ENCODE measurements at regions not wholly inside any gene's neighbourhood (a gene's known extent, or its start where the extent isn't known, plus 50 kb on each side); places are given as distances from the start of the nearest gene placed in this dataset.
A peak's percentile ranks its signal among the peaks of the same experiment; 100 is the strongest.

DNA sequence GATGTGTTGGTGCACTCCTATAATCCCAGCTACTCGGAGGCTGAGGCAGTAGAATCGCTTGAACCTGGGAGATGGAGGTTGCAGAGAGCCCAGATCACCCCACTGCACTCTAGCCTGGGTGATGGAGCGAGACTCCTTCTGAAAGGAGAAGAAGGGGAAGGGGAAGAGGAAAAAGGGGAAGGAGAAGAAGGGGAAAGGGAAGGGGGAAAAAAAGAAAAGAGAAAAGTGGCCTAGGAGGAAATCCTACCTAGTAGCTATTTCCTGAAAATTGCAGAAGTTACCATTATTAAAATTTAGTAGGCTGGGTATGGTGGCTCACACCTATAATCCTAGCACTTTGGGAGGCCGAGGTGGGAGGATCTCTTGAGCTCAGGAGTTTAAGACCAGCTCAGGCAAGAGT is 67.4 kb downstream of the ARRDC3 start:
- intact Hi-C loops (cut with DNase I): loop anchor here in 3 of 10 donors (2.0 to 10.0 kb wide), 2 partner anchors 59 to 67 kb away; partner anchors contain the start of gene ARRDC3 (in 1 of the 3)
- DNase-seq (no peak), ATAC-seq (no peak)
- no peak overlapping the region for H3K4me3 ChIP-seq
- 94 to 99% methylated on average over 4 of the region's 4 CpGs for WGBS, 2 donors
- H3K27me3 ChIP-seq: no peaks in the 10 kb centered on the region
- H3K36me3 ChIP-seq: no peaks in the 10 kb centered on the region
- no peak for TF ChIP-seq CTCF (IDR thresholded peaks at IDR 0.05)
- peaks cover 10 to 54% (median 26%) of the 10 kb centered on the region in 9 donors for H3K4me1 ChIP-seq
- peak overlapping the region in 2 of 10 donors; percentile 7 to 93 for H3K27ac ChIP-seq
- H3K9me3 ChIP-seq: no peaks in the 10 kb centered on the region

DNA sequence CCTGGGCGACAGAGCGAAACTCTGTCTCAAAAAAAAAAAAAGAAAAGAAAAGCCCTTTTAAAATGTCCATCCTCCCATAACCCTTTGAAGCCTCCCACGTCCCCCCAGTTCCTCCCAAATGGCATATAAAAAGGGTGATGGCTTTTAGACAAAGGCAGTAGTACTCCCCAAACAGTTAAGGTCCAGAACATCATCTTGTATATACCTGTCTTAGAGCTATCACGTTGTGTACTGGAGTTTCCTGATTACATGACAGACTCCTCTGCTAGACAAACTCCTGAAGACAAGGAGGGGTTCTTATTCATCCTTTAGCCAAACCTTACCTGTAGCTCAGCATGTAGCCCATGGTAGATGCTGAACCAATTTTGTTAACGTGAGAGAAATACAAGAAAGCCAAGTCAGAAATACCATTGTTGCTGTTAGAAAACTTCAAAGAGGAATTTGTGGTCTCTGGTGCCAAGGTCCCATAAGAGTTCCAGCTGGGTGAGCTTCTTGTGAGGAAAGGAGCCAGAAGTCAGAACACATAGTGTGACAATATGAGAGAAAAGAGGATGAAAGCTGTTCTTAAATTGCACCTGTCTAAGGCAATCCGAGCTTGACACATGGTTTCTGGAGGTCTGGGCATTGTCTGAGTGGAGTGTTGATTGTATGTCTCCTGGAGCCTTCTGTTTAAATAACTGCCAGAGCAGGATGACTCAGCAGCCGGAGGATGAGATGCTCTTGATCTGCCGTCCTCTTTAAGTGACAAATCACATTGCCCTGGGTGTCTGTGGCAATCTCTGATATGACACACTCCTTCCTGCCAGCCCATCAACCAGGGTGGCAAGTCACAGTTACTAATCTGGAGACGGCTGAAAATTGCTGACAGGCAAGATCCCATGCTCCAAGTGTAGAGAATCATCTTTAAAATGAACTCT is 69.1 kb downstream of the ARRDC3 start:
- intact Hi-C loops (cut with DNase I): loop anchor here in 5 of 10 donors (2.0 to 10.0 kb wide), 4 partner anchors 33 to 69 kb away; partner anchors contain the start of gene ARRDC3 (in 3 of the 5)
- 46 to 47% methylated on average over 9 of the region's 9 CpGs for whole genome bisulfite sequencing, 2 donors
- Histone ChIP-seq H3K36me3 (peaks cover 0 to 13% (median 0%) of the 10 kb centered on the region in 9 donors), H3K27ac (peak overlapping the region in 9 of 10 donors; percentile 34 to 93 (median 75)), H3K27me3 (no peaks in the 10 kb centered on the region), H3K4me1 (peaks cover 10 to 63% (median 27%) of the 10 kb centered on the region in 9 donors), H3K4me3 (peak overlapping the region in 1 of 10 donors; percentile 46), H3K9me3 (no peaks in the 10 kb centered on the region)
- no peak for TF ChIP-seq CTCF (IDR thresholded peaks at IDR 0.05)
- DNase-seq (peak; percentile 28 to 76), ATAC-seq (peak; percentile 64 to 92 (median 84))

DNA sequence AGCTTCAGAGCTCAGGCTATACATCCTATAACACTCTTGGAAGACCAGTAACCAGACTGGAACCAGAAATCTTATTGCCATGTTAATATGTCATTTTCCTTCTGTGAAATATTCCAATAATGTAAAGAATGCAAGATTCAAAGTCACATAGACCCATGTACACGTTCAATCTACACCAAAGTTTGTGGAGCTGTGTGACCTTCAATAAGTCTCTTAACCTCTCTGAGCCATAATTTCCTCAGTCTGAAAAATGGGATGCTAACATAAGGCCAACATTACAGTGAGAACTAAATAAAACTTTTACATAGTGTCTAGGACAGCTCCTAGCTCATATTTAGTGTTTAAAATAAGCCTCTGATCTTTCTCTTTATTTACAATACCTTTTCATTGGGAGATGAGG is 70.4 kb downstream of the ARRDC3 start:
- Histone ChIP-seq H3K4me1 (peaks cover 10 to 63% (median 27%) of the 10 kb centered on the region in 9 donors), H3K4me3 (peak overlapping the region in 1 of 10 donors; percentile 46)

More for the DNA sequence above, 70.4 kb downstream of the ARRDC3 start:
- intact Hi-C loops (cut with DNase I): loop anchor here in 5 of 10 donors (1.0 to 10.0 kb wide), 4 partner anchors 32 to 70 kb away; partner anchors contain the start of gene ARRDC3 (in 2 of the 5)
- TF ChIP-seq CTCF (IDR thresholded peaks at IDR 0.05): no peak
- H3K9me3 ChIP-seq: no peaks in the 10 kb centered on the region
- 58 to 68% methylated on average over 1 of the region's 1 CpG for WGBS, 2 donors
- H3K27ac ChIP-seq: peak overlapping the region; percentile 34 to 93 (median 74)
- H3K27me3 ChIP-seq: no peaks in the 10 kb centered on the region
- H3K36me3 ChIP-seq: peaks cover 0 to 15% (median 0%) of the 10 kb centered on the region in 9 donors
- ATAC-seq (no peak), DNase-seq (no peak)

Data from heart right ventricle (tissue), 16 donors.